ENCODE measurements at regions not wholly inside any gene's neighbourhood (a gene's known extent, or its start where the extent isn't known, plus 50 kb on each side); places are given as distances from the start of the nearest gene placed in this dataset.
A peak's percentile ranks its signal among the peaks of the same experiment; 100 is the strongest.
"Not testable (repeated sequence)": the region's sequence is repeated elsewhere in the genome, so short reads cannot be mapped to it uniquely, and the experiment has no call there.

DNA sequence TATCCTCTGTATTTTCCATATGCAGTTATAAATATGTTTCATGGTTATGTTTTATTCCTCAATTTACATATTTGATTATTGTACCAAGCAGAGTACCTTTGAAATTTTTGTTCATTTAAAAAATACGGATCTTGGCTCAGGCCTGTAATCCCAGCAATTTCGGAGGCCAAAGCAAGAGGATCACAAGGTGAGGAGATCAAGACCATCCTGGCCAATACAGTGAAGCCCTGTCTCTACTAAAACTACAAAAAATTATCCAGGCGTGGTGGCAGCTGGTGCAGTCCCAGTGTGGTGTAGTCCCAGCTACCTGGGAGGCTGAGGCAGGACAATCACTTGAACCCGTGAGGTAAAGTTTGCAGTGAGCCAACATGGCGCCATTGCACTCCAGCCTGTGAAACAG is 251.2 kb upstream of the TPTE start:
- in situ Hi-C loops (cut with MboI; ENCODE audit: low pct_unique_long_range_greater_than_20kb, low sequenced_read_pairs), result not testable (repeated sequence)

DNA sequence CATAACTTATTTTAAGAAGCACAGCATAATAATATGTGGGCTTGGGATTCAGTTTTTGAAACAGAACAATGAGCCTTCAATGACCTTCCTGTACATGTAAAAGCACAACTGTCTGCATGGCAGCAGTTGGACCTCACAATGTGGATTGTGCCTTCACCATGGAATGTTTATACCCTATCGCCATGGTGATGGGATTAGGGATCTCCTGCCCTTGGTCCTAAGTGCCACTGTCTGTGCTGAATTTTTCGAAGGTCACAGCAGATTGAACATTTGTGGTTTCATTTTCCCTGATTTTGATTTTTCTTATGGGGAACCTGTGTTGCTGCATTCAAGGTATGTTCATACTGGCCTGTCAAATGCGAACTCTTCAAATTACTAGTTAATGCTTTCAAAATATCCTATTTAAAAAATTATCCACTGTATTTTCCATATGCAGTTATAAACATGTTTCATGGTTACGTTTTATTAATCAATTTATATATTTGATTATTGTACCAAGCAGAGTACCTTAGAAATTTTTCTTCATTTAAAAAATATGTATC is 249.6 kb upstream of the TPTE start:
- in situ Hi-C loops (cut with MboI; ENCODE audit: low pct_unique_long_range_greater_than_20kb, low sequenced_read_pairs), result not testable (repeated sequence)
- peak; percentile 40 for DNase-seq

More for the DNA sequence above, 251.2 kb upstream of the TPTE start:
- peak; percentile 70 for DNase-seq

DNA sequence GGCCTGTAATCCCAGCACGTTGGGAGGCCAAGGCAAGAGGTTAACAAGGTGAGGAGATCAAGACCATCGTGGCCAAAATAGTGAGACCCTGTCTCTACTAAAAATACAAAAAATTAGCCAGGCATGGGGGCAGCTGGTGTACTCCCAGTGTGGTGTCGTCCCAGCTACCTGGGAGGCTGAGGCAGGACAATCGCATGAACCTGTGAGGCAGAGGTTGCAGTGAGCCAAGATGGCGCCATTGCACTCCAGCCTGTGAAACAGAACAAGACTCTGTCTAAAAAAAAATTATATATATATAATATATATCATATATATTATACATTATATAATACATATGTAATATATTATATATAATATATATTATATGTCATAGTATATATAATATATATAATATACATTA is 249.2 kb upstream of the TPTE start:
- in situ Hi-C loops (cut with MboI; ENCODE audit: low pct_unique_long_range_greater_than_20kb, low sequenced_read_pairs), result no loop called here
- peak; percentile 92 for DNase-seq

DNA sequence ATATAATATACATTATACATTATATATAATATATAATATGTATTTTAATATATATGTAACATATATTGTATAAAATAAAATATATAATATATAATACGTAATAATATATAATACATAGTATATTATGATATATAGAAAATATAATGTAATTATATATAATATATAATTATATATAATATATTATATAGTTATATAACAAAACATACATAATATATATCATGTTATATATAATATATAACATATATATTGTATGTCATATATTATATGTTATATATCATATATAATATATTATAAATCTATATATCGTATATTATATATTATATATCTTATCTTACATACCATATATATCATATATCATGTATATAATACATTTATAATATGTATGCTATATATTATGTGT is 248.2 kb upstream of the TPTE start:
- no peak for DNase-seq
- in situ Hi-C loops (cut with MboI; ENCODE audit: low pct_unique_long_range_greater_than_20kb, low sequenced_read_pairs), result no loop called here

DNA sequence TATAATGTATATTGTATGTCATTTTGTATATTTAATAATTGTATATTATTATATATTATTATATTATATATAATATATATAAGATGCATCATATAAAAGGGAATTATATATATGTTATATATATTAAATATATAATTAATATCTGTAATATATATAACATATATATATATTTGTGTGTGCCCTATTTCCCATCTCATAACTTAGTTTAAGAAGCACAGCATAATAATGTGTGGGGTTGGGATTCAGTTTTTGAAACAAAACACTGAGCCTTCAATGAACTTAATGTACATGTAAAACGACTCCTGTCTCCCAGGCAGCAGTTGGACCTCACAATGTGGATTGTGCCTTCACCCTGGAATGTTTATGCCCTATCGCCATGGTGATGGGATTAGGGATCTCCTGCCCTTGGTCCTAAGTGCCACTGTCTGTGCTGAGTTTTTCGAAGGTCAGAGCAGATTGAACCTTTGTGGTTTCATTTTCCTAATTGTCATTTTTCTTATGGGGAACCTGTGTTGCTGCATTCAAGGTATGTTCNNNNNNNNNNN is 247.5 kb upstream of the TPTE start:
- peak; percentile 38 for DNase-seq
- in situ Hi-C loops (cut with MboI; ENCODE audit: low pct_unique_long_range_greater_than_20kb, low sequenced_read_pairs), result not testable (repeated sequence)
